WTC11 (cell line): ENCODE measurements at regions not wholly inside any gene's neighbourhood (a gene's known extent, or its start where the extent isn't known, plus 50 kb on each side); places are given as distances from the start of the nearest gene placed in this dataset.

Source experiments
- ATAC-seq: fragments of 200-7000 bp; cut with Tn5 transposase; 2 replicates; pipeline ENCODE4 v1.10.0; 2021; ENCODE audit warnings: mild to moderate bottlenecking, moderate library complexity
- CTCF ChIA-PET: fragments of 300-600 bp; sonication (Branson Sonifier 250); formaldehyde crosslinking; loops from one replicate; lab custom pipeline; 2021; ENCODE audit warnings: antibody characterized with exemption; lab: Charles Lee
- POLR2A ChIA-PET: fragments of 350-600 bp; sonication (Branson Sonifier 250); formaldehyde crosslinking; loops from one replicate; lab custom pipeline; 2021; ENCODE audit warnings: antibody characterized with exemption; lab: Charles Lee
- DNase-seq: peaks from one replicate; pipeline ENCODE4 v3.0.0; 2021; ENCODE audit warnings: low spot score
- H3K27ac Mint-ChIP-seq: 2 replicates; pipeline ENCODE4 v1.8.0; 2021; ENCODE audit warnings: mixed read lengths
- H3K27me3 Mint-ChIP-seq: 2 replicates; pipeline ENCODE4 v1.8.0; 2021; ENCODE audit warnings: low read depth, mild to moderate bottlenecking, moderate library complexity, mixed read lengths
- H3K36me3 Mint-ChIP-seq: 2 replicates; pipeline ENCODE4 v1.8.0; 2021; ENCODE audit warnings: mixed read lengths
- H3K4me1 Mint-ChIP-seq: 2 replicates; pipeline ENCODE4 v1.8.0; 2022; ENCODE audit warnings: mixed read lengths
- H3K4me3 Mint-ChIP-seq: 2 replicates; pipeline ENCODE4 v1.8.0; 2021; ENCODE audit warnings: mild to moderate bottlenecking, moderate library complexity, mixed read lengths
- H3K9me3 Mint-ChIP-seq: 2 replicates; pipeline ENCODE4 v1.8.0; 2021; ENCODE audit warnings: mixed read lengths
- ATF1 ChIP-seq: sonication (generic); formaldehyde crosslinking; IDR thresholded peaks from 2 replicates; pipeline ENCODE4 v1.8.1; 2023; ENCODE audit warnings: mild to moderate bottlenecking, moderate library complexity, missing genetic modification reagents
- ATF2 ChIP-seq: sonication (generic); formaldehyde crosslinking; IDR thresholded peaks from 2 replicates; pipeline ENCODE4 v1.8.1; 2022; ENCODE audit warnings: low read depth, missing genetic modification reagents, borderline replicate concordance
- E2F1 ChIP-seq: sonication (generic); formaldehyde crosslinking; IDR thresholded peaks from 2 replicates; pipeline ENCODE4 v1.8.0; 2022; ENCODE audit warnings: mild to moderate bottlenecking, missing genetic modification reagents
- E2F4 ChIP-seq: sonication (generic); formaldehyde crosslinking; IDR thresholded peaks from 2 replicates; pipeline ENCODE4 v1.8.1; 2022; ENCODE audit warnings: low read depth, mild to moderate bottlenecking, moderate library complexity, missing genetic modification reagents, borderline replicate concordance
- IRF1 ChIP-seq: sonication (generic); formaldehyde crosslinking; IDR thresholded peaks from 2 replicates; pipeline ENCODE4 v1.8.0; 2023; ENCODE audit warnings: missing genetic modification reagents
- JAZF1 ChIP-seq: fragments of 250-450 bp; sonication (Bioruptor Pico); IDR thresholded peaks from 2 replicates; pipeline ENCODE4 v1.9.0; 2021; ENCODE audit warnings: moderate library complexity, mild to moderate bottlenecking, inconsistent platforms
- MAX ChIP-seq: sonication (generic); formaldehyde crosslinking; IDR thresholded peaks from 2 replicates; pipeline ENCODE4 v1.8.0; 2022; ENCODE audit warnings: mild to moderate bottlenecking, missing genetic modification reagents
- MYBL2 ChIP-seq: sonication (generic); formaldehyde crosslinking; IDR thresholded peaks from 2 replicates; pipeline ENCODE4 v1.8.1; 2023; ENCODE audit warnings: mild to moderate bottlenecking, moderate library complexity, missing genetic modification reagents
- NFATC4 ChIP-seq: fragments of 250-450 bp; sonication (Bioruptor Pico); IDR thresholded peaks from 2 replicates; pipeline ENCODE4 v1.9.0; 2021; ENCODE audit warnings: mild to moderate bottlenecking
- NFYB ChIP-seq: sonication (generic); formaldehyde crosslinking; conservative IDR thresholded peaks from 2 replicates; pipeline ENCODE4 v1.8.0; 2022; ENCODE audit warnings: low read depth, missing genetic modification reagents
- NR3C1 ChIP-seq: sonication (generic); formaldehyde crosslinking; conservative IDR thresholded peaks from 2 replicates; pipeline ENCODE4 v1.8.1; 2023; ENCODE audit warnings: low read depth, mild to moderate bottlenecking, missing genetic modification reagents
- PREB ChIP-seq: sonication (generic); formaldehyde crosslinking; IDR thresholded peaks from 2 replicates; pipeline ENCODE4 v1.8.1; 2022; ENCODE audit warnings: mild to moderate bottlenecking, missing genetic modification reagents, moderate library complexity, borderline replicate concordance
- RORB ChIP-seq: fragments of 250-450 bp; sonication (Bioruptor Pico); IDR thresholded peaks from 2 replicates; pipeline ENCODE4 v1.9.0; 2021; ENCODE audit warnings: mild to moderate bottlenecking
- TEAD4 ChIP-seq: sonication (generic); formaldehyde crosslinking; IDR thresholded peaks from 2 replicates; pipeline ENCODE4 v1.8.0; 2022; ENCODE audit warnings: mild to moderate bottlenecking, missing genetic modification reagents
- USF2 ChIP-seq: sonication (generic); formaldehyde crosslinking; IDR thresholded peaks from 2 replicates; pipeline ENCODE4 v1.8.1; 2023; ENCODE audit warnings: mild to moderate bottlenecking, missing genetic modification reagents, moderate library complexity
- ZMAT4 ChIP-seq: fragments of 250-450 bp; sonication (Bioruptor Pico); IDR thresholded peaks from 2 replicates; pipeline ENCODE4 v1.9.0; 2021; ENCODE audit warnings: mild to moderate bottlenecking
- ZNF232 ChIP-seq: sonication (generic); formaldehyde crosslinking; IDR thresholded peaks from 2 replicates; pipeline ENCODE4 v1.8.0; 2022; ENCODE audit warnings: mild to moderate bottlenecking, missing genetic modification reagents
- ZNF263 ChIP-seq: sonication (generic); formaldehyde crosslinking; IDR thresholded peaks from 2 replicates; pipeline ENCODE4 v1.8.1; 2022; ENCODE audit warnings: low read depth, mild to moderate bottlenecking, moderate library complexity, missing genetic modification reagents
- ZNF423 ChIP-seq: fragments of 250-450 bp; sonication (Bioruptor Pico); IDR thresholded peaks from 2 replicates; pipeline ENCODE4 v2.1.2; 2022; ENCODE audit warnings: mild to moderate bottlenecking, moderate library complexity
- ZNF425 ChIP-seq: fragments of 250-450 bp; sonication (Bioruptor Pico); conservative IDR thresholded peaks from 2 replicates; pipeline ENCODE4 v1.9.0; 2021; ENCODE audit warnings: mild to moderate bottlenecking
- ZNF512 ChIP-seq: sonication (generic); formaldehyde crosslinking; IDR thresholded peaks from 2 replicates; pipeline ENCODE4 v1.8.1; 2022; ENCODE audit warnings: missing genetic modification reagents, borderline replicate concordance
- ZSCAN18 ChIP-seq: fragments of 250-450 bp; sonication (Bioruptor Pico); IDR thresholded peaks from 2 replicates; pipeline ENCODE4 v2.1.2; 2022; ENCODE audit warnings: mild to moderate bottlenecking, moderate library complexity

GRCh38 chr12:87163122-87163521 is 866.1 kb downstream of the C12orf50 start:
- no peak overlapping the region for H3K27ac Mint-ChIP-seq
- no peaks in the 10 kb centered on the region for H3K4me1 Mint-ChIP-seq
- ATAC-seq (no peak), DNase-seq (no peak)
- no peaks in the 10 kb centered on the region for H3K27me3 Mint-ChIP-seq
- ChIA-PET CTCF (no interaction called here), POLR2A (no interaction called here)
- H3K36me3 Mint-ChIP-seq, result peaks cover 39% of the 10 kb centered on the region
- no peak overlapping the region for H3K4me3 Mint-ChIP-seq
- TF ChIP-seq NFATC4 (CRISPR knock-in tag) (no peak), ZNF232 (CRISPR knock-in tag) (no peak), ATF1 (no peak), USF2 (CRISPR knock-in tag) (no peak)
- peaks cover 55% of the 10 kb centered on the region for H3K9me3 Mint-ChIP-seq

- no peaks in the 10 kb centered on the region for H3K4me1 Mint-ChIP-seq
- H3K27me3 Mint-ChIP-seq, result no peaks in the 10 kb centered on the region
- ATAC-seq (no peak), DNase-seq (no peak)
- ChIA-PET CTCF (no interaction called here), POLR2A (no interaction called here)
- H3K9me3 Mint-ChIP-seq, result peaks cover 41% of the 10 kb centered on the region
- no peak overlapping the region for H3K4me3 Mint-ChIP-seq
- peaks cover 27% of the 10 kb centered on the region for H3K36me3 Mint-ChIP-seq
- H3K27ac Mint-ChIP-seq, result no peak overlapping the region
- TF ChIP-seq ZSCAN18 (CRISPR knock-in tag), result no peak
- no peak for TF ChIP-seq MYBL2 (CRISPR knock-in tag)
- no peak for TF ChIP-seq ATF2
- no peak for TF ChIP-seq IRF1 (CRISPR knock-in tag)
- no peak for TF ChIP-seq PREB
- no peak for TF ChIP-seq ZNF263 (CRISPR knock-in tag)
- TF ChIP-seq NR3C1 (CRISPR knock-in tag), result no peak
- TF ChIP-seq NFYB (CRISPR knock-in tag), result no peak
- TF ChIP-seq E2F4 (CRISPR knock-in tag), result no peak
- TF ChIP-seq MAX (CRISPR knock-in tag), result no peak
- no peak for TF ChIP-seq ZNF423 (CRISPR knock-in tag)
- no peak for TF ChIP-seq ZMAT4 (CRISPR knock-in tag)
- TF ChIP-seq RORB, result no peak
- no peak for TF ChIP-seq E2F1 (CRISPR knock-in tag)
- TF ChIP-seq TEAD4 (CRISPR knock-in tag), result no peak
- TF ChIP-seq ZNF425 (CRISPR knock-in tag), result no peak
- TF ChIP-seq ZNF512, result no peak
- no peak for TF ChIP-seq JAZF1 (CRISPR knock-in tag)
These were observed 868.2 kb downstream of the C12orf50 start for GRCh38 chr12:87160848-87161601.
